DMS114 treated with DMSO at 0.1 percent for 48 hours (cell line): ENCODE measurements at regions not wholly inside any gene's neighbourhood (a gene's known extent, or its start where the extent isn't known, plus 50 kb on each side); places are given as distances from the start of the nearest gene placed in this dataset.
"Not testable (repeated sequence)": the region's sequence is repeated elsewhere in the genome, so short reads cannot be mapped to it uniquely, and the experiment has no call there.

Experiments
- DNase-seq: peaks from one replicate; lab custom pipeline; 2025; ENCODE audit not compliant: unreplicated experiment; lab: John Stamatoyannopoulos, UW

DNA sequence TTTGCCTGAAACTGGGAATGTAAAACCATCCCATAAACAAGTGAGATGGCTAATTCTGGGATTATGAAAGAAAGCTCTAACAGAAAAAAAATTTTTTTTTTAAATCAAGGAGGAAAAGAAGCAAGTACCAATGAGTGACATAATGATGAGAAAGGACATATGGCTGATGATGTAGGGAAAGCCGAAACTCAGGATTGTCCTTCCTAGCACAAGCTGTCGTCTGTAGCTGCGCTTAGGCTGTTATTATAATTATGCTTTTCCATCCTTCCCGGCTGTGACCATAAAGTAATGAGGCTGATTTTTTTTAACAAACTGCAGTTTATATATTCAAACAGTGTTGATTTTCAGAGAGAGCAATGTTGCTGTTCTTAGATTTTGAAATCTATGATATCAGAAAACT lies 209.8 kb upstream of the NOCT start:
- DNase-seq, result no peak

GRCh38 chr4:138804711-138805110 lies 210.9 kb upstream of the NOCT start:
- no peak for DNase-seq

- DNase-seq, result no peak
These were observed 212.5 kb upstream of the NOCT start for GRCh38 chr4:138803051-138803450.

- DNase-seq, result no peak
These were observed 213.1 kb upstream of the NOCT start for GRCh38 chr4:138802499-138802898.

DNA sequence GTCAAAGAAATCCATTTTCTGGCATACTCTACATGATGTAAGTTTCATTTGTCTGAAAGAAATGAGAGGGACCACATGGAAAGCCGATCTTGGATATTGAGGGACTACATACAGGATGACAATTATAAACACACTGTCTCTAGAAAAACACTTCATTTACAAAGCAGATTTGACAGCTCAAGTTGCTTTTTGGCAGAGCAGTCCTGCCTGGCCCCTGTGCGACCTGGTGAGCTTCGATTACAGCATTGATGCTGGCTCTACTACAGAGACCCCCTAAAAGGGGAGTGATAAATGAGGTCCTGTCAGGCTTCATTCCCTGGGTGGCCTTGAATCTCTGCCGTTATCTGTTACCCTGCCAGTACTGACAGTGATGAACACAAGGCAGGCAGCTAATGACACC lies 215.2 kb upstream of the NOCT start:
- no peak for DNase-seq

DNA sequence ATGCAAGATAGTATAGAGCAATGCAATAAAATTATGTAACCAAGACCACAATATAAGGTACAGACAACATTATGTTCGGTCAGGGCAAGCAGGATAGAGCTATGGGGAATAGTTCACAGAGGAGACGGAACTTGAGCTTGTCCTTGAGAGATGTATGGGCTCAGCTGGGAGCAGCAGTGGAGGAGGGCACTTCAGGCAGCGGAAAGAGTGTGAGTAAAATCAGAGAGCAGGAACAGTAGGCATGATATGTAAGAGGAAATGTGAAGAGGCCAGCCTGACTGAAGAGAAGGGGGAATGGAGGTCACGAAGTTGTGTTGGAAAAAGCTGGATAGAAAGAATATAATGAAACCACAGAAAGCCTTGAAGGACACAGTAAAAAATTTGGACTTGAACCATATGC lies 217.2 kb upstream of the NOCT start:
- DNase-seq, result no peak

DNA sequence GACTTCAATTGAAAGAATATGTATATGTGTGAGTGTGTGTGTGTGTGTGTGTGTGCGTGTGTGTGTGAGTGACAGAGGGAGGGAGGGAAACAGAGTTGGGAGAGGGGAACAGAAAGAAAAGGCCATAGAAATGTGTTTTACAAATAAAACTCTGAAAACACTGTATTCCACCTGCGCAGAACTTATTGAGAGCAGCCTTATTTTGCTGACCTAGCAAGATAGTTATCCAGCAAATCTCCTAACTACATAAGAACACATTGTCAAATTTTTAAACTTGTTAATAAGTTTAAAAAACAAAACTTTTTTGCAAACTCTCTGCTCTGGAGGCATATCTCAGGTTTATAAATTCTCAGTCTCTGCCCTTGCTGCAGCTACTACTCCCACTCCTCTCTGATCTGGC lies 217.9 kb upstream of the NOCT start:
- DNase-seq, result no peak

DNA sequence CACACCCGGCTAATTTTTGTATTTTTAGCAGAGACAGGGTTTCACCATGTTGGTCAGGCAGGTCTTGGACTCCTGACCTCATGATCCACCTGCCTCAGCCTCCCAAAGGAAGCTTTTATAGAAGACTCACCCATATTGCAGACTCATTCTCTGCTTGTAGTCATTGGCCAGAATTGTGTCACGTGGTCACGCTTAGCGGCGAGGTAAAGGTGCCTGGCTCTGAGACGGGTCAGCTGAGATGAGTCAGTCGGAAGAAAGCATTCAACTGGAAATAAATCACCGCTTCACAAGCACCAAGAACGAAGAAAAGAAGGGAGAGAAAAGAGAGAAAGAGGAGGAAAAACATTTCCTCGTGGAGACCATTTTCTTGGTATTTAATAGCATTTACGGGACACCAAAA lies 218.8 kb upstream of the NOCT start:
- no peak for DNase-seq

GRCh38 chr4:138790706-138791340 lies 224.8 kb upstream of the NOCT start:
- DNase-seq, result no peak

GRCh38 chr4:138789796-138790195 lies 225.8 kb upstream of the NOCT start:
- DNase-seq, result no peak

DNA sequence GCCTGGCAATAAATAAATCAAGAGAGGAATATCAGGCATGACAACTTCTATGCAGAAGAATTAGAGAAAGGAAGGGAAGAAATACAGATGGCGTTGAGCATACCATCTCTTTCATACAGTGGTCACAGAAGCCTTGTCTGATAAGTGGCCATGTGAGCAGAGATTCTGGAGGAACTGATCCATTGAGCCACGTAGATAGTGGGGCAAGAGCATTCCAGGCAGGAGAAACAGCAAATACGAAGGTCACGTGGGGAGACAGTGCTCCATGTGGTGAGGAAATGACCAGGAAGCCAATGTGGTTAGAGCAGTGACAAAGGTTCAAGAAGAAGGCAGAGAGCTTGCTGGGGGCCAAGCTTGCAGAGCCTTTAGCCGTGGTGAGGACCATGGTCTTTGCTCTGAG lies 226.7 kb upstream of the NOCT start:
- DNase-seq, result no peak

- DNase-seq, result no peak
These were observed 227.3 kb upstream of the NOCT start for GRCh38 chr4:138788267-138788790.

- DNase-seq, result not testable (repeated sequence)
These were observed 235.8 kb upstream of the NOCT start for GRCh38 chr4:138779761-138780160.

GRCh38 chr4:138775890-138776289 lies 239.7 kb upstream of the NOCT start:
- no peak for DNase-seq

DNA sequence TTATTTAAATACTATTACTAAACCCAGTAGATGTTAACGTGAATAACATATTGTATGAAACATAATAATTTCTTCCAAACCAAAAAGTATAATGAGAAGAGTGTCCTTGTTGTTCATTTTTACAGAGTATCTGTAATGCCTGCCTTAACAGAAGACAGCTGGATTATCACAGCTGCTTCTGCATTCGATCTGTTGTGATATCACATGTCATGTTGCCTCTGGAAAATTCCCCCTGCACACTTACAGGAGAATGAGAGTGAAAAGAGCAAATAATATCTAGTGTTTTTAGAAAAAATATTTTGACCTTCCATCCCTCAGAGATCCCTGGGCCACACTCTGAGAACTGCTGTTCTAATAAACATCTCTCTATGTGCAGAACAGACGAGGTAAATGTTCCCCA lies 240.1 kb upstream of the NOCT start:
- DNase-seq, result no peak

GRCh38 chr4:138774940-138775339 lies 240.6 kb upstream of the NOCT start:
- no peak for DNase-seq

DNA sequence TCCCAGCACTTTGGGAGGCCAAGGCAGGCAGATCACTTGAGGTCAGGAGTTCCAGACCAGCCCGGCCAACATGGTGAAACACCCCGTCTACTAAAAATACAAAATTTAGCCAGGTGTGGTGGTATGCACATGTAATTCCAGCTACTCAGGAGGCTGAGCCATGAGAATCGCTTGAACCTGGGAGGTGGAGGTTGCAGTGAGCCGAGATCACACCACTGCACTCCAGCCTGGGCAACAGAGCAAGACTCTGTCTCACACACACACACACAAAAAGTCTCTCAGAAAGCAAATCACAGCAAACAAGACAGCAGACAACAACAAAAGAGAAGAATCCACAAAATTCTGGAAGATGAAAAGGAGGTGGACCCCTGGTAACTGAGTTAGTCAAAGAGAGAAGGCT lies 241.5 kb upstream of the NOCT start:
- not testable (repeated sequence) for DNase-seq

GRCh38 chr4:138773321-138773720 lies 242.3 kb upstream of the NOCT start:
- no peak for DNase-seq

GRCh38 chr4:138772366-138772765 lies 243.2 kb upstream of the NOCT start:
- no peak for DNase-seq

DNA sequence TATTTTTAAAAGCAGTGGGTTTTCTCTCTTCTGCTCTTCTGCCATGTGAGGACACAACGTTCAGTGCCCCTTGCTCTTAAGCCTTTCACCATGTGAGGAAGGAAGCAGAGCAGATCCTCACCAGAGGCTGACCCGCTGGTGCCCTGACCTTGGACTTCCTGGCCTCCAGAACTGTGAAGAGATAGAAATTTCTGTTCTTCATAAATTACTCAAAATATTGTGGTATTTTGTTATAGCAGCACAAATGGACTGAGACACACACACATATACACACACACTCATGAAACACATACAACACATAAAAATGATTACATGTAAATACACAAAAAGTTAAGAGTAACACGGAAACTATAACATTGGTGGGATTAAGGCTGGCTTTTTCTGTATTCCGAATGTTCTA lies 244.8 kb upstream of the NOCT start:
- DNase-seq, result no peak

DNA sequence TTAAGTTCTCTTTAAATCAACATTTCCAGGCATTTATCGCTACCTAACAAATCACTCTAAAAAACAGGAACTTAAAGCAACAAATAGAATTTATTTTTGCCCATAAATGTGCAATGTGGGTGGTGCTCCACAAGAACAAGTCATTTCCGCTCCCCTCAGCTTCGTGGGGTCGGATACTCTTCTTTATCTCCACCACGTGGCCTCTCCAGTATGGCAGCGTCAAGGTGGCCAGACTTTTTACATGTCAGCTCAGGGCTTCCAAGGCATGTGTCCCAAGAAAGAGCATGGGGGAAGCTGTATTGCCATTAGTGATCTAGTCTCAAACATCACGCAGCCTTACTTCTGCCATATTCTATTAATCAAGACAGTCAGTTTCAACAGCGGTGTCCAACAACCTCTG lies 249.2 kb upstream of the NOCT start:
- DNase-seq, result no peak

- DNase-seq, result no peak
These were observed 250.1 kb upstream of the NOCT start for GRCh38 chr4:138765442-138765841.

GRCh38 chr4:138761638-138762220 lies 253.9 kb upstream of the NOCT start:
- no peak for DNase-seq
